ENCODE measurements at regions not wholly inside any gene's neighbourhood (a gene's known extent, or its start where the extent isn't known, plus 50 kb on each side); places are given as distances from the start of the nearest gene placed in this dataset.

DNA sequence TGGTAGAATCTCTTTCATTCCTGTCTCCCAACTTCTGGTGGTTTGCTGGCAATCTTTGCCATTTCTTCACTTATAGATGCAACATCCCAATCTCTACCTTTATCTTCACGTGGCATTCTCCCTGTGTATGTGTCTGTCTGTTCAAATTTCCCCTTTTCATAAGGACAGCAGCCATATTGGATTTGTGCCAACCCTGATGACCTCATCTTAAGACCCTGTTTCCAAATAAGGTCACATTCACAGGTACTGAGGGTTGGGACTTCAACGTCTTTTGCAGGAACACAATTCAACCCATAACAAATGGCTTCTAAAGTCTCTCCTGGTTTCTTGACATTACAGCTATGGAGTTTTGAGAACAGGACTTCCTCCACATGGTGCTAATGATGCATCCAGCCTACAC, 84.5 kb upstream of the OLIG2 start:
- TF ChIP-seq, protein P1, sequence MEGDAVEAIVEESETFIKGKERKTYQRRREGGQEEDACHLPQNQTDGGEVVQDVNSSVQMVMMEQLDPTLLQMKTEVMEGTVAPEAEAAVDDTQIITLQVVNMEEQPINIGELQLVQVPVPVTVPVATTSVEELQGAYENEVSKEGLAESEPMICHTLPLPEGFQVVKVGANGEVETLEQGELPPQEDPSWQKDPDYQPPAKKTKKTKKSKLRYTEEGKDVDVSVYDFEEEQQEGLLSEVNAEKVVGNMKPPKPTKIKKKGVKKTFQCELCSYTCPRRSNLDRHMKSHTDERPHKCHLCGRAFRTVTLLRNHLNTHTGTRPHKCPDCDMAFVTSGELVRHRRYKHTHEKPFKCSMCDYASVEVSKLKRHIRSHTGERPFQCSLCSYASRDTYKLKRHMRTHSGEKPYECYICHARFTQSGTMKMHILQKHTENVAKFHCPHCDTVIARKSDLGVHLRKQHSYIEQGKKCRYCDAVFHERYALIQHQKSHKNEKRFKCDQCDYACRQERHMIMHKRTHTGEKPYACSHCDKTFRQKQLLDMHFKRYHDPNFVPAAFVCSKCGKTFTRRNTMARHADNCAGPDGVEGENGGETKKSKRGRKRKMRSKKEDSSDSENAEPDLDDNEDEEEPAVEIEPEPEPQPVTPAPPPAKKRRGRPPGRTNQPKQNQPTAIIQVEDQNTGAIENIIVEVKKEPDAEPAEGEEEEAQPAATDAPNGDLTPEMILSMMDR (IDR thresholded peaks at IDR 0.05; ENCODE audit: low read depth, low read length) = no peak
- no peak for DNase-seq (ENCODE audit: low read depth, low spot score)
- in situ Hi-C loops (cut with HindIII; ENCODE audit: low sequenced_read_pairs) = no loop called here
- no peak overlapping the region for H3K4me3 ChIP-seq (ENCODE audit: low read depth, low read length)

DNA sequence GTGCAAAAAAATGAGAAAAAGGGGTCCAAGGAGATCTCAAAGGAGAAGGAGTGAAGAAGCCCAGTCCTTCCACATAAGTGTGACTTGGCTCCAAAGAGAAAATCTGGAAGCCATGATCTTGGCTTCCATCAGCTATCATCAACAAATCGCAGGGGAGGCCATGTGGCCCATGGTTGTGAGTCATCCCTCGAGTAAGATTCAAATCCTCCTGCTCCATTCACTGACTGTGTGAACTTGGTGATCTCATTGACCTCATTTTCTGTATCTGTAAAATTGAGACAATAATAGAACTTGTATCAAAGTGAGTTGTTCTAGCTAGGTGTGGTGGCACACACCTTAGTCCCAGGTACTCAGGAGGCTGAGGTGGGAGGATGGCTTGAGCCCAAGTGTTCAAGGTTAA, 79.1 kb upstream of the OLIG2 start:
- H3K4me3 ChIP-seq (ENCODE audit: low read depth, low read length) = no peak overlapping the region
- in situ Hi-C loops (cut with HindIII; ENCODE audit: low sequenced_read_pairs) = no loop called here
- TF ChIP-seq, protein P1 (IDR thresholded peaks at IDR 0.05; ENCODE audit: low read depth, low read length) = no peak
- no peak for DNase-seq (ENCODE audit: low read depth, low spot score)

DNA sequence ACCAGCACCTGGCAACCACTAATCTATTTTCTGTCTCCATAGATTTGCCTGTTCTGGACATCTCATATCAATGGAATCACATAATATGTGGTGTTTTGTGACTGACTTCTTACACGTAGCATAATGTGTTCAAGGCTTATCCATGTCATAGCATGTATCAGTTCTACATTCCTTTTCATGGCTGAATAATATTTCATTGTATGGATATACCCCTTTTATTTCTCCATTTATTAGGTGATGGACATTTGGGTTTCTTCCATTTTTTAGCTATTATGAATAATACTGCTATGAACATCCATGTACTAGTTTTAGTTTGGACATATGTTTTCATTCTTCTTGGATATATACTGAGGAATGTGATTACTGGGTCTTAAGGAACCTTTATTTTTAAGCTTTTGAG, 78.0 kb upstream of the OLIG2 start:
- in situ Hi-C loops (cut with HindIII; ENCODE audit: low sequenced_read_pairs) = no loop called here
- TF ChIP-seq, protein P1 (IDR thresholded peaks at IDR 0.05; ENCODE audit: low read depth, low read length) = no peak
- DNase-seq (ENCODE audit: low read depth, low spot score) = no peak
- no peak overlapping the region for H3K4me3 ChIP-seq (ENCODE audit: low read depth, low read length)

DNA sequence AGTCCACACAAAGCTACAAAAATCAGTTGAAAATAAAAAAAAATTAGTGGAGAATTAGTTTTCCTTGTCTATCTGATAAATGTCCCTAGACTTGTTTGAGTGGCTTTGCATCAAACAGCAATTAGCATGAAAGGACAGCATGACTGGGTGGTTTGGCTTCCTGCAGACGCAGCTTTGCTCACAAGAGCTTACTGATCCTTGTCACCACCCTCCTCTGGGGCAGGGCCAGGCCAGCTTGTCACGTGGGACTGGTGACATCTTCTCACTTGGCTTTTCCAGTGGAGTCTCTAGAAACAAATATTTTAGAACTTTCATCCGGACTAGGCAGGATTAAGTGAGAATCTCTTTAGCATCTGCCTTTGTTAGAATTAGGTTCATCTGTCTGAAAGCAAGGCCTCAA, 76.0 kb upstream of the OLIG2 start:
- TF ChIP-seq, protein P1 (IDR thresholded peaks at IDR 0.05; ENCODE audit: low read depth, low read length) = no peak
- in situ Hi-C loops (cut with HindIII; ENCODE audit: low sequenced_read_pairs) = no loop called here
- DNase-seq (ENCODE audit: low read depth, low spot score) = no peak
- H3K4me3 ChIP-seq (ENCODE audit: low read depth, low read length) = no peak overlapping the region

DNA sequence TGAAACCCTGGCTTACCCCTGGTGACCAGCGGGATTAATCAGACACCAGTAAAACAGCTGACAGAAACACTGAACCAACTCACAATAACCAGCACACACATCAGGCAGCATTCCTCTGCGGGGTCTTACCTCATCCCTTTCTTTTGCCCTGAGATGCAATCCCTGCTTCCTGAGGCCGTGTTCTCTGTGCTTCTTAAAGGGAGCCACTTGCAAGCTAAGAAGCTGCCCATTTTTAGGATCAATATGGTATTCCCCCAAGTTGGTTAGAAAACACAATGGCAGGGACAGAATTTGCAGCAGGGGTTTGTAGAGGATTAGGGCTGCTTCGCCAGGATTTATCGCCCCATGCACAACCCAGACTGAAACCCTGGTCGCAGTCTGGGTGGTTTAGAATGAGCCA, 74.7 kb upstream of the OLIG2 start:
- H3K4me3 ChIP-seq (ENCODE audit: low read depth, low read length) = no peak overlapping the region
- TF ChIP-seq, protein P1 (IDR thresholded peaks at IDR 0.05; ENCODE audit: low read depth, low read length) = no peak
- DNase-seq (ENCODE audit: low read depth, low spot score) = no peak
- in situ Hi-C loops (cut with HindIII; ENCODE audit: low sequenced_read_pairs) = no loop called here

DNA sequence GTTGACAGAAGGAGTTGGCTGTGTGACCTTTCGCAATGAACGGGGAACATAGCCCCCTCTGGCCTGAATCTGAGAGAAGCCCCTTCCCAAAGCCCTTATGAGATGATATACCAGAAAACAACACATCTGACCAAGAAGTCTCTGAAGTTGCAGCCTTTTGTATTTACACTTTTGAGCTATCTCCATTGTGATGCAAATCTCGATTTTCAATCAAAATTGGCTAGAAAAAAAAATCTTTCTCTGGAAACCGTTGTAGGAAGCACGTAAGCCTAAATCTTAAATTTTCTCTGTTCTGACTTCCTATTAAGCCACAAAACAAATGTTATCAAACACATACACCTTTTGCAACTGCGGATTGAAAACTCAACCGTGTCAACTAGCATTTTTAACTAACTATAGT, 71.4 kb upstream of the OLIG2 start:
- in situ Hi-C loops (cut with HindIII; ENCODE audit: low sequenced_read_pairs) = no loop called here
- TF ChIP-seq, protein P1 (IDR thresholded peaks at IDR 0.05; ENCODE audit: low read depth, low read length) = no peak
- DNase-seq (ENCODE audit: low read depth, low spot score) = no peak
- H3K4me3 ChIP-seq (ENCODE audit: low read depth, low read length) = no peak overlapping the region
